ENCODE measurements at regions not wholly inside any gene's neighbourhood (a gene's known extent, or its start where the extent isn't known, plus 50 kb on each side); places are given as distances from the start of the nearest gene placed in this dataset.

GRCh38 chr3:72317491-72317890 lies 530.8 kb downstream of the SHQ1 start:
- Histone ChIP-seq H3K4me3 (ENCODE audit: low read depth, low read length) (no peak overlapping the region), H3K36me3 (ENCODE audit: control insufficient read depth, insufficient read depth, low read length) (no peaks in the 10 kb centered on the region), H3K27me3 (ENCODE audit: control insufficient read depth, insufficient read depth, low read length) (no peaks in the 10 kb centered on the region)
- no peak for TF ChIP-seq CTCF (IDR thresholded peaks at IDR 0.05; ENCODE audit: insufficient read depth, low read length, poor library complexity, severe bottlenecking)
- DNase-seq (ENCODE audit: low read depth), result no peak

- H3K4me3 ChIP-seq (ENCODE audit: low read depth, low read length), result no peak overlapping the region
- no peak for DNase-seq (ENCODE audit: low read depth)
- no peaks in the 10 kb centered on the region for H3K27me3 ChIP-seq (ENCODE audit: control insufficient read depth, insufficient read depth, low read length)
- no peaks in the 10 kb centered on the region for H3K36me3 ChIP-seq (ENCODE audit: control insufficient read depth, insufficient read depth, low read length)
- no peak for TF ChIP-seq CTCF (IDR thresholded peaks at IDR 0.05; ENCODE audit: insufficient read depth, low read length, poor library complexity, severe bottlenecking)
Measured at GRCh38 chr3:72316501-72317279, 531.6 kb downstream of the SHQ1 start.

DNA sequence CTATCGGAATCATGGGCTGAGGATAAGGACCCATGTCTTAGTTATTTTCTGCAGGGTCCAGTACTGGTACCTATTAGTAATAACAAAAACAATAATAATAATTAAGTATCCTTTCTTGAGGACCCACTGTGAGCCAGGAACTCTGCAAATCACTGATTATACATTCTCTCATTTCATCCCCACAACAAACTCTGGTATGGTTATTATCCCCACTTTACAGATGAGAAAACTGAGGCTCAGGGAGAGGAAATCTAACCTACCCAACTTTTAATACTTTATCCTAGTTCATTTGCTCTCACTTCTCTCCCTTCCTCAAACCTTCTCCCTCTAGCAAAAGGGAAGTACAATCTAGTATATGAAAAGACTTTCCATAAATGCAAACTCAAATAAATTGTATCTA lies 528.4 kb upstream of the PROK2 start:
- TF ChIP-seq CTCF (IDR thresholded peaks at IDR 0.05; ENCODE audit: insufficient read depth, low read length, poor library complexity, severe bottlenecking), result no peak
- Histone ChIP-seq H3K4me3 (ENCODE audit: low read depth, low read length) (no peak overlapping the region), H3K36me3 (ENCODE audit: control insufficient read depth, insufficient read depth, low read length) (no peaks in the 10 kb centered on the region), H3K27me3 (ENCODE audit: control insufficient read depth, insufficient read depth, low read length) (no peaks in the 10 kb centered on the region)
- DNase-seq (ENCODE audit: low read depth), result no peak

GRCh38 chr3:72312339-72312738 lies 527.4 kb upstream of the PROK2 start:
- no peaks in the 10 kb centered on the region for H3K36me3 ChIP-seq (ENCODE audit: control insufficient read depth, insufficient read depth, low read length)
- no peak for TF ChIP-seq CTCF (IDR thresholded peaks at IDR 0.05; ENCODE audit: insufficient read depth, low read length, poor library complexity, severe bottlenecking)
- no peaks in the 10 kb centered on the region for H3K27me3 ChIP-seq (ENCODE audit: control insufficient read depth, insufficient read depth, low read length)
- DNase-seq (ENCODE audit: low read depth), result no peak
- no peak overlapping the region for H3K4me3 ChIP-seq (ENCODE audit: low read depth, low read length)

DNA sequence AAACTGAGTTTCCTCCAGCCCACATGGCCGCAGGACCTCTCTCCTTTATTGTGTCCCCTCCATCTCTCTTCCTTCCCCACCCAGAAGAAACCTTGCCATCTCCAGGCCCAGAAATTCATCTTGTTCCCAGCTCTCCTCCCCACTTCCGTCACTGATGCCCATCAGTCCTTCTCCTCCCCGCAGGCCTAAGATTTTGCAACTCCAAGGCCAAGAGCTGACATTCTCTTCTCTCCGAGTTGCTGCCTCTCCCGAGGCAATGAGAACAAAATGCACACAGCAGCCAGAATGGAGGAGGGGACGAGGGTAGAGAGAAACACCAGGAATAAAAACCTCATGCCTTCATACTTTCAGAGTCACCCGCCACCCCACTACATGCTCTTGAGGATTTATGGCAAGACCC lies 526.5 kb upstream of the PROK2 start:
- DNase-seq (ENCODE audit: low read depth), result no peak
- no peak for TF ChIP-seq CTCF (IDR thresholded peaks at IDR 0.05; ENCODE audit: insufficient read depth, low read length, poor library complexity, severe bottlenecking)
- H3K36me3 ChIP-seq (ENCODE audit: control insufficient read depth, insufficient read depth, low read length), result no peaks in the 10 kb centered on the region
- H3K4me3 ChIP-seq (ENCODE audit: low read depth, low read length), result no peak overlapping the region
- no peaks in the 10 kb centered on the region for H3K27me3 ChIP-seq (ENCODE audit: control insufficient read depth, insufficient read depth, low read length)

All from kidney epithelial cell (primary cell).